ENCODE measurements at regions not wholly inside any gene's neighbourhood (a gene's known extent, or its start where the extent isn't known, plus 50 kb on each side); places are given as distances from the start of the nearest gene placed in this dataset.
"Not testable (repeated sequence)": the region's sequence is repeated elsewhere in the genome, so short reads cannot be mapped to it uniquely, and the experiment has no call there.

DNA sequence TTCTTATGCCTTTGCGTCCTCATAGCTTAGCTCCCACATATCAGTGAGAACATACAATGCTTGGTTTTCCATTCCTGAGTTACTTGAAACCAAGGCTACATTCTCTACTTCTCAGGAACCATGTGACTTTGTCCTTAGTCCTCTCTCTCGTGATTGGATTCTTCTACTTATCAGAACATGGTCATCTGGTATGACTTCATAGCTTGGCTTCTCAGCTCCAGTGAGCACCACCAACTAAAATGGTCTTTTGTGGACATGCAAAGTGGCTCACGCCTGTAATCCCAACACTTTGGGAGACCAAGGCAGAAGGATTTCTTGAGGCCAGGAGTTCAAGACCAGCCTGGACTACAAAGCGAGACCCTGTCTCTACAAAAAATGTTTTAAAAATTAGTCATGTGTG is 81.2 kb upstream of the NIPBL start:
- H3K36me3 ChIP-seq (ENCODE audit: control insufficient read depth in 2 of 3, insufficient read depth in 3 of 3, low read length in 3 of 3): no peaks in the 10 kb centered on the region
- H3K4me3 ChIP-seq (ENCODE audit: low read length in 3 of 3): no peak overlapping the region
- no peak overlapping the region for H3K27ac ChIP-seq (ENCODE audit: low read depth in 2 of 2, low read length in 2 of 2)
- TF ChIP-seq, protein P1, sequence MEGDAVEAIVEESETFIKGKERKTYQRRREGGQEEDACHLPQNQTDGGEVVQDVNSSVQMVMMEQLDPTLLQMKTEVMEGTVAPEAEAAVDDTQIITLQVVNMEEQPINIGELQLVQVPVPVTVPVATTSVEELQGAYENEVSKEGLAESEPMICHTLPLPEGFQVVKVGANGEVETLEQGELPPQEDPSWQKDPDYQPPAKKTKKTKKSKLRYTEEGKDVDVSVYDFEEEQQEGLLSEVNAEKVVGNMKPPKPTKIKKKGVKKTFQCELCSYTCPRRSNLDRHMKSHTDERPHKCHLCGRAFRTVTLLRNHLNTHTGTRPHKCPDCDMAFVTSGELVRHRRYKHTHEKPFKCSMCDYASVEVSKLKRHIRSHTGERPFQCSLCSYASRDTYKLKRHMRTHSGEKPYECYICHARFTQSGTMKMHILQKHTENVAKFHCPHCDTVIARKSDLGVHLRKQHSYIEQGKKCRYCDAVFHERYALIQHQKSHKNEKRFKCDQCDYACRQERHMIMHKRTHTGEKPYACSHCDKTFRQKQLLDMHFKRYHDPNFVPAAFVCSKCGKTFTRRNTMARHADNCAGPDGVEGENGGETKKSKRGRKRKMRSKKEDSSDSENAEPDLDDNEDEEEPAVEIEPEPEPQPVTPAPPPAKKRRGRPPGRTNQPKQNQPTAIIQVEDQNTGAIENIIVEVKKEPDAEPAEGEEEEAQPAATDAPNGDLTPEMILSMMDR (IDR thresholded peaks at IDR 0.05; ENCODE audit: borderline replicate concordance, extremely low read depth, insufficient read depth): no peak
- FAIRE-seq (no peak), DNase-seq (no peak)
- H3K9me3 ChIP-seq (ENCODE audit: control insufficient read depth in 2 of 3, insufficient read depth in 1 of 3, low read length in 3 of 3): no peaks in the 10 kb centered on the region
- H3K9ac ChIP-seq (ENCODE audit: low read length in 3 of 3): no peak overlapping the region
- no peaks in the 10 kb centered on the region for H3K27me3 ChIP-seq (ENCODE audit: control insufficient read depth, insufficient read depth, low read length)
- intact Hi-C loops (cut with DNase I): no loop called here
- H3K4me1 ChIP-seq (ENCODE audit: control insufficient read depth in 2 of 3, insufficient read depth in 2 of 3, low read depth in 1 of 3, low read length in 3 of 3): no peaks in the 10 kb centered on the region

DNA sequence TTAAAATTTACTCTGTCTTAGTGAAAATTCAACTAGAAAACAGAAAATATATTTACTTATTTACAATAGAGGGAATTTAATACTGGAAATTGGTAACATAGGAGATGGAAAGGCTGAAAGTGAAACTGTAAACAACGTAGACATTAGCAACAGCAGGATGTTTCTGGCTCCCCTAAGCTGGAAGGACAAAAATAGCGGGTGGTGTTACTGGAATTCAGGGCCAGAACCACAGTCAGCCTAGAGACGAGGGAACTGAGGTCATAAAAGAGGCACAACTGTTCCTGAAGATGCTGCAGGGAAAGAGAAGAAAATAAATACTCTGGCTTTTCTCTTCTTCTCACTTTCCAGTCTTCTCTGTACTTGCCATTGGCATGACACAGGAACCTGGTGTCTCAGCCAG is 80.4 kb upstream of the NIPBL start:
- H3K27ac ChIP-seq (ENCODE audit: low read depth in 2 of 2, low read length in 2 of 2): no peak overlapping the region
- intact Hi-C loops (cut with DNase I): no loop called here
- H3K27me3 ChIP-seq (ENCODE audit: control insufficient read depth, insufficient read depth, low read length): no peaks in the 10 kb centered on the region
- H3K4me1 ChIP-seq (ENCODE audit: control insufficient read depth in 2 of 3, insufficient read depth in 2 of 3, low read depth in 1 of 3, low read length in 3 of 3): no peaks in the 10 kb centered on the region
- no peaks in the 10 kb centered on the region for H3K9me3 ChIP-seq (ENCODE audit: control insufficient read depth in 2 of 3, insufficient read depth in 1 of 3, low read length in 3 of 3)
- DNase-seq (no peak), FAIRE-seq (no peak)
- H3K36me3 ChIP-seq (ENCODE audit: control insufficient read depth in 2 of 3, insufficient read depth in 3 of 3, low read length in 3 of 3): no peaks in the 10 kb centered on the region
- TF ChIP-seq, protein P1 (IDR thresholded peaks at IDR 0.05; ENCODE audit: borderline replicate concordance, extremely low read depth, insufficient read depth): no peak
- H3K4me3 ChIP-seq (ENCODE audit: low read length in 3 of 3): no peak overlapping the region
- no peak overlapping the region for H3K9ac ChIP-seq (ENCODE audit: low read length in 3 of 3)

DNA sequence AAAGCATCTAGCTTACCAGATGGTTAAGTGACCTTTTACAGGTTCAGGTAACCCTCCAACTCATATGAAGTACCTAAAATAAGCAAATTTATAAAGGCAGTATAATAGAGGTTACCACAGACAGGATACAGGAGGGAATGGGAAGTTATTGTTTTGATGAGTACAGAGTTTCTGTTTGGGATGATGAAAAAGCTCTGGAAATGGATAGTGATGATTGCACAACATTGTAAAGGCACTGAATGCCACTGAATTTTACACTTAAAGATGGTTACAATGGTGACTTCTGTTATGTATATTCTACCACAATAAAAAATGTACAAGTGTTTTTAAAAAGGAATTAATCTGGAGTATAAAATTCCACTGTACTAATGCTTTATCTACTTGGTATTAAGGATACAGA is 75.0 kb upstream of the NIPBL start:
- Histone ChIP-seq H3K36me3 (ENCODE audit: control insufficient read depth in 2 of 3, insufficient read depth in 3 of 3, low read length in 3 of 3) (no peaks in the 10 kb centered on the region), H3K9ac (ENCODE audit: low read length in 3 of 3) (no peak overlapping the region), H3K4me3 (ENCODE audit: low read length in 3 of 3) (no peak overlapping the region), H3K4me1 (ENCODE audit: control insufficient read depth in 2 of 3, insufficient read depth in 2 of 3, low read depth in 1 of 3, low read length in 3 of 3) (no peaks in the 10 kb centered on the region), H3K27ac (ENCODE audit: low read depth in 2 of 2, low read length in 2 of 2) (no peak overlapping the region), H3K27me3 (ENCODE audit: control insufficient read depth, insufficient read depth, low read length) (no peaks in the 10 kb centered on the region), H3K9me3 (ENCODE audit: control insufficient read depth in 2 of 3, insufficient read depth in 1 of 3, low read length in 3 of 3) (no peaks in the 10 kb centered on the region)
- DNase-seq (no peak), FAIRE-seq (no peak)
- TF ChIP-seq, protein P1 (IDR thresholded peaks at IDR 0.05; ENCODE audit: borderline replicate concordance, extremely low read depth, insufficient read depth): no peak
- intact Hi-C loops (cut with DNase I): no loop called here

DNA sequence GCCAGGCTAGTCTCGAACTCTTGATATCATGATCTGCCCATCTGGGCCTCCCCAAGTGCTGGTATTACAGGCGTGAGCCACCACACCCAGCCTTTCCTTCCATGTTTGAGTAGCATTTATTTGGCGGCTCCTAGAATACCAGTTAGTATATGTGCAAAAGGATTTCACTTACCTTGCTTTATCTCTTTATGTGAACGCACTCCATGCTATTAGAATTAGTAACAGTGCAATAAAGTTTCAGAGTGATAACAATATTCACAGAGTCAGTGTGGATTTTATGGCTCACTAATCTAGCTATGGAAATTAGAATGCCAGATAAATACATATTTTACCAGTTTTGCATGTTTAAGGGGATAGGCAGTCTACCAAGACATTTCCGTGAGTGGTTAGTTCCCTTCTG is 74.4 kb upstream of the NIPBL start:
- H3K27ac ChIP-seq (ENCODE audit: low read depth in 2 of 2, low read length in 2 of 2): no peak overlapping the region
- H3K4me1 ChIP-seq (ENCODE audit: control insufficient read depth in 2 of 3, insufficient read depth in 2 of 3, low read depth in 1 of 3, low read length in 3 of 3): no peaks in the 10 kb centered on the region
- H3K36me3 ChIP-seq (ENCODE audit: control insufficient read depth in 2 of 3, insufficient read depth in 3 of 3, low read length in 3 of 3): no peaks in the 10 kb centered on the region
- TF ChIP-seq, protein P1 (IDR thresholded peaks at IDR 0.05; ENCODE audit: borderline replicate concordance, extremely low read depth, insufficient read depth): no peak
- intact Hi-C loops (cut with DNase I): no loop called here
- H3K9ac ChIP-seq (ENCODE audit: low read length in 3 of 3): no peak overlapping the region
- FAIRE-seq (no peak), DNase-seq (no peak)
- H3K4me3 ChIP-seq (ENCODE audit: low read length in 3 of 3): no peak overlapping the region
- no peaks in the 10 kb centered on the region for H3K9me3 ChIP-seq (ENCODE audit: control insufficient read depth in 2 of 3, insufficient read depth in 1 of 3, low read length in 3 of 3)
- no peaks in the 10 kb centered on the region for H3K27me3 ChIP-seq (ENCODE audit: control insufficient read depth, insufficient read depth, low read length)

DNA sequence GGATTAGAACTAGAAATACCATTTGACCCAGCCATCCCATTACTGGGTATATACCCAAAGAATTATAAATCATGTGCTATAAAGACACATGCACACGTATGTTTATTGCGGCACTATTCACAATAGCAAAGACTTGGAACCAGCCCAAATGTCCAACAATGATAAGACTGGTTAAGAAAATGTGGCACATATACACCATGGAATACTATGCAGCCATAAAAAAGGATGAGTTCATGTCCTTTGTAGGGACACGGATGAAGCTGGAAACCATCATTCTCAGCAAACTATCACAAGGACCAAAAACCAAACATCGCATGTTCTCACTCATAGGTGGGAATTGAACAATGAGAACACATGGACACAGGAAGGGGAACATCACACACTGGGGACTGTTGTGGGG is 63.3 kb upstream of the NIPBL start:
- H3K9ac ChIP-seq (ENCODE audit: low read length in 3 of 3); H3K27me3 ChIP-seq (ENCODE audit: control insufficient read depth, insufficient read depth, low read length); H3K36me3 ChIP-seq (ENCODE audit: control insufficient read depth in 2 of 3, insufficient read depth in 3 of 3, low read length in 3 of 3); FAIRE-seq; H3K4me1 ChIP-seq (ENCODE audit: control insufficient read depth in 2 of 3, insufficient read depth in 2 of 3, low read depth in 1 of 3, low read length in 3 of 3); intact Hi-C loops (cut with DNase I); DNase-seq; H3K9me3 ChIP-seq (ENCODE audit: control insufficient read depth in 2 of 3, insufficient read depth in 1 of 3, low read length in 3 of 3); H3K4me3 ChIP-seq (ENCODE audit: low read length in 3 of 3); H3K27ac ChIP-seq (ENCODE audit: low read depth in 2 of 2, low read length in 2 of 2): not testable (repeated sequence)
